RKO (cell line): ENCODE measurements at regions not wholly inside any gene's neighbourhood (a gene's known extent, or its start where the extent isn't known, plus 50 kb on each side); places are given as distances from the start of the nearest gene placed in this dataset.

Experiments used
- DNase-seq: peaks from one replicate; pipeline ENCODE4 v3.0.0-alpha.2; 2016; ENCODE audit warnings: low spot score

DNA sequence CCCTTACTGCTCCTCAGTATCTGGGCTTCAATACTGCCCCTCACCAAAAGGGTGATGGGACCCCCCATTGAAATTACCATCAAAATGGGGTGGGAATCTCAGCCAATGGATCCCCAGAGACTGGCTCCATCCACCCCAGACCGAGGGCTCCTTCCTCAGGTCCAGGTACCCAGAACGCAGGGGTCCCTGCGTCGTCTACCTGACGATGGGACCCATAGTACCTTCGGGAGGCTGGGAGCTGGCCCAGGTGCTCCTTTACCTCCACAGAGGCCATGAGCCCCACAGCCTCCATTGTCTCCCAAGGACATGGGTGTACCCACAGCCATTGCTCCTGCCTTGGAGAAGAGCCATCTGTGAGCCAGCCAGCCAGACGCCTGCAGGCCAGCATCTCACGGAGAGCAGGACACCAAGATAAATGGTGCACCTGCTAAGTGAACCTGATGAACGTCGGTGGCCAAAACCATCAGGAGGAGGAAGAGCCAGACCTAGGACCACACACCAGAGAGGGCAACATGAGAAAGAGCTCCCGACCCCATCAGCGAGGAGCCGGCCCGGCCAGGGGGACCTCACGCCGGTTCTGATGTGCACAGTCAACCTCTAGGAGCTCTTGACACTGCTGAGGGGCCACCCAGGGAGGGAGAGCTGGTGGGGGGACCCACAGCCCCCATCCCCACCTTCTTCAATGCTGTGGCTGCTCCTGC lies 156.8 kb upstream of the SOX1 start:
- DNase-seq, result no peak

DNA sequence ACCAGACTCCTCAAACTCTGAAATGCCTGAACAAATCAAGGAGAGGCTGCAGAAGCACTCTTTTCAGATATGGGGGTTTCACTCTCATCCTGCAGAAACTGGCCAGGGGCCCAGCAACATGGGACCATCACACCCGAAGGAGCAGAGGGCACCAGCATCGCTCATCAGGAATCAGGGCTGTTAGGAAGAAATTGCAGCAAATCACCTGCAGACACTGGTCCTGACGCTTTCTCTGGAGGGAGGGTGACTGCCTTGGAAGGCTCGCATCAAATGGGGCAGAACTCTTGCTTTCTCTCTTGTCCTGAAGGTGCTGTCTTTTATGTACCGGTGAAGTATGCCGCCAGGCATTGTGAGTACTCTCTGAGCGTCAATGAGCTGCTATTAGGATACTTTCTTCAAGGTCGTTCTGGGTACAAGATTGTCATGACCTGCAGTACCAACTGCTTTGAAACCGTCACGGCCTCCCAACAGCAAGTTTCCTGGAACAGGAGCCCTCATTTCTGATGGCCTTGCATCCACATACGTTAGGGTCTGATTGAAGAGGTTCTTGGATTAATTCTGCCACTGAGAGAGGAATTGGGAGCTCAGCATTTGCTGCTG lies 155.7 kb upstream of the SOX1 start:
- no peak for DNase-seq

DNA sequence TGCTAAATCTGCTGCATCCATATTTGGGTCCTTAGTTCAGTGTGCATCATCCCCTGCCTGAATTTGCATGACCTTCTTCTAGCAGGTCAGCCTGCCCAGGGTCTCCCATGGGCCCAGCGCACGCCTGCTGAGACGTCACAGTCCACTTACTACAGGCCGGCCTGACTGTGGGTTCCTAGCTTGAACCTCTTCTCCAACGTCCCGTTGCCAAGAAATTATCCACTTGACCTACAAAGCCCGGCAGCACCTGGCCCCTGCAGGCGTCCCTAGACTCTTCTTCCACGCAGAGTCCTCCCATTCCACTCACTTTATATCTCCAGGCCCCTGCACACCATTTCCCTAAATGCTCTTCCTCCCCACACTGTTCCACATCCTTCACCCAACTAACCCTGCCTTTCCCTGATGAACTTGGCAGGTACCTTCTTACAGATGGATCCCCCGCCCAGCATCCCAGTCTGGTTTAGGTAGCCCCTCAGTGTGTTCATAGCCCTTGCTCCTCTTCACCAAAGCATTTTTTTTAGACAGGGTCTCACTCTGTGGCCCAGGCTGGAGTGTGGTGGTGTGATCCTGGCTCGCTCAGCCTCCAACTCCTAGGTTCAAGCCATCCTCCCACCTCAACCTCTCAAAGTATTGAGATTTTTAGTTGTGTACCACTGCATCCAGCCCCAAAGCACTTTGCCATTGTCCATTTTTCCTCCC lies 155.0 kb upstream of the SOX1 start:
- no peak for DNase-seq

DNA sequence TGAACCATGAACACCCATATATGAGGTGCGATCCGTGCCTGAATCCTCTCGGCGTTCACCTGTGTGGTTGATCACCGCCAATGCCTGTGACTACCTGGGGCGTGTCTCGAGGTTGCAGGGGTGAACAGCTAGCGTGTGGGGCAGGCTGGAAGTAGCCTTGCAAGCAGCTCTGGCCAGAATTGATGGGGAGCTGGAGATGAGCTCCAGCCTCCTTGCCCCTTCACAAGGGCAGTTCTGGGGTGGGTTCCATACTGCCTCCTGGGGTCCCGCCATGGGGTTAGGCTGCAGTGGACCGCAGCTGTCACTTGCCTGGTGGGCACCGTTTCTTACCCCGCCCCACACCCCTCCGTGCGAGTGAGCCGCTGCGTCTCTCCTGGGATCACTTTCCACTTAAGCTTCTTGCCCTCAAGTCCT lies 154.5 kb upstream of the SOX1 start:
- no peak for DNase-seq

DNA sequence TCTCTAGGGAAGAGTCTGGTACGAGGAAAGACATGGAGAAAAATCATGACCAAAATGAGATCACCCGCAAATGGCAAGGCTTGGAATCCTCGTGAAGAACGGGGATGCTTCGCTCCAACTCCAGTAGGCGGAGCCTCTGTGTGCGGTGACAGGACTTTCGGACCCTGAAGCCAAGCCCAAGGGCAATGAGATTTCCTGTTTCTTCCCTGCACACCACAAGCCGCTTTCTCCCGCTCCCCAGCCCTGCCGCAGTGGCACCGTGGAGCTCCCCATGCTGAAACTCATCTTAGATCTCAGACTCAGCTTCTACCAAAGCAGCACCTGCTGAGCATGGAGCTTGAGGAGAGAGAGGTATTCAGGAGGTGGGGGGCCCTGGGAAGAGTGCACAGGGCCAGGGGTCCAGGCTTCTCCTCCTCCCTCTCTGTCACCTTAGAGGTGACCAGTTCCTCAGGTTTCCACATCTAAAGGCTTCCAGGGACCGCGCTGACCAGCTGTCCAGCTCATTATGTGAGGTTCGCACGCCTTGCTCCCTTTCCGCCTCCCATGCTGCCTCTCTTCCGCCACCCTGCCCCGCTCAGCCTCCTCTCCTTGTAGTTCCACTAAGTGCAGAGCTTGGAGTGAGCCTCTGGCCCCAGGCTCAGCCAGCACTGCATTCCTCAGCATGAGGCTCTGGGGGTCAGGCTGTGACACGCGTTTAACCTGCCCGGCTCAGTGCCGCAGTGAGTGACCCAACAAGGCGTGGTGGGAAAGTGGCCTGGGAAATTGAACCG lies 153.8 kb upstream of the SOX1 start:
- no peak for DNase-seq

DNA sequence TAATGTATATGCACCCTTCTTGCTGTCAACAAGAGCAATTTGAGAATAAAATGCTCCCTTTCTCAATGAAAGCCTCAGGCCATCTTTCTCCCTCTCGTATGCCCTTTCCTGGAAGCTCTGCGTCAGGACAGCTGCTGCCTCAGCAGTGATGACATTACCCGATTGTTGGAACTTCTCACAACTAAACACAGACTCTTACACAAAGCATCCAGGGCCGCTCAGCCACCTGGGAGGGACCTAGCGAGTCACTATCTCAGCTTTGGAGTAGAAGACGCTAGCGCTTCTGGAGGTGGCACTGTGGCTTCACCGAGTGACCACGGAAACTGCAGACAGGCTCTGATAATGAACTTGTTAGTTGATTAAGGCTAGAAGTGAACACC lies 153.2 kb upstream of the SOX1 start:
- no peak for DNase-seq

DNA sequence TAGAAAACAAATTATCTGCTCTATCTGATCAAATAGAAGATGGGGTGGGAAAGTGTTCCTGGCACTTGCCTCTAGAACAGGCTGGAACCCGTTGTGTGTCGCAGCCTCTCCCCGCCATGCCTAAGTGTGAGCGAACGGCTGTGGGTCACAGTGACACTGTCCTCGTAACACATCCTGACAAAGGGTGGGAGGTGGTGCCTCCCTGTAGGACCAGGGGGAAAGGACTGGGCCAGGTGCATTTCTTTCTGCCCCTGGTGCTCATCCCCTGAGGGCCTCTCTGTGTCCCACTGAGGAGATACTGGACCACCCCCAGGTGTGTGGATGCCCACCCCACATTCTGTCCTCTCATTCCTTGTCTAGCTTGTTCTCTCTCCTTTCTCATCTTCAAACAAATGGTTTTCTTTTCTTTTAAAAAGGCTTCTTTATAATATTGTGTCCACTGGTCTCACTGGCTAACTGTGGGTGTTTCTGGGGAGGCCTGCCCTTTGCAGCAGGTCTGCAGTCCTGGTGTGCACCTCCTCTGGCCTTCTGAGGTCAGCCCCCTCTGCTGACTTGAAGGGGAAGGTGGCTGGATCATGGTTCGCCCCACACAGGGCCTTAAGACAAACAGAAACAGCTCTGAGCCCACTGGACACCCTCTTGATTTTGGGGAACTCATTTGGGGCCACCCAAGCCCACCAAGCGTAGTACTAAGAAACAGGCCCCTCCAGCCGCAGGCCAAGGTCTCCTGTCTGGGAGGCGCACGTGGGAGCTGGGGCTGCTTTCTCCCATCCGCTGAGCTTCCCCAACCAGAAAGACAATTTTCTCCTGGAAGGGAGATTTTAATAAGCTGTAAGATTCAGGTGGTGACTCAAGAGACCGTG lies 152.5 kb upstream of the SOX1 start:
- DNase-seq, result no peak

DNA sequence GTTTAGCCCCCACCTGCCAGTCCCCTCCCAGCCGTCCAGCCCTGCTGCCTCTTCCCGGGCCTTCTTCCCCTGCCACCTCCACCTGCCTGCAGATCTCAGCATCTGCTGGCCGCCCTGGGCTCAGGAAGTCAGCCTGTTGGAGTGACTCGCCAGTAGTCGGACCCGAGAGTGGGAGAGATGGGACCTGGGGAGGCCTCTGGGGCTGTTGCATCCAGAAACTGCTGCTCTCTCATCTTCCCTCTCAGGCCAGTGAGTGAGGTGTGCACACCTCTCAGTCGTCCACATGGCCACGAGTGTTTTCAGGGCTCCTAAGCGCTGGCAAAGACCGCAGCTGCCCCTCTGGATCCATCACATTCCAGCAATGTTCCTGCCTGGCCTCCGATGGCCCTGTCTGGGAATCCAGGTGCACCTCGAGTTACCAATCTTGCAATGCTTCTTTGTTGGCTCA lies 151.8 kb upstream of the SOX1 start:
- DNase-seq, result no peak

DNA sequence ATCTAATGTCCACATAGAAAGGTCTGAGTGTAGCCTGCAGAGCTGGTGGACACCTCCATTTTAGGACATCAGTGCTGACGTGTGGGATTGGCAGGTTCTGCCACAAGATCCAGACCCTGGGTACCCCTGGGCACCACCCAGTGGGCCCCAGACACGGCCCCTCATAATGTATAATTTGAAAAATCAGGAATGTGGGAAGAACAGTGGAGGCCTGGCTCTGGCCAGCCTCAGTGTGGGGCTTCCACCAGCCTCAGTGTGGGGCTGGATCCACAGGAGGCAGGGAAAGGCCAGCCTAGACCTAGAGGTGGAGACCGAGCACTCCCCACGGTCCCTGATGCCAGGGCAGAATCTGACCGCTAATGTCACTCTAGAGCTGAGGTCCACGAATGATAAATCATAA lies 150.7 kb upstream of the SOX1 start:
- no peak for DNase-seq

DNA sequence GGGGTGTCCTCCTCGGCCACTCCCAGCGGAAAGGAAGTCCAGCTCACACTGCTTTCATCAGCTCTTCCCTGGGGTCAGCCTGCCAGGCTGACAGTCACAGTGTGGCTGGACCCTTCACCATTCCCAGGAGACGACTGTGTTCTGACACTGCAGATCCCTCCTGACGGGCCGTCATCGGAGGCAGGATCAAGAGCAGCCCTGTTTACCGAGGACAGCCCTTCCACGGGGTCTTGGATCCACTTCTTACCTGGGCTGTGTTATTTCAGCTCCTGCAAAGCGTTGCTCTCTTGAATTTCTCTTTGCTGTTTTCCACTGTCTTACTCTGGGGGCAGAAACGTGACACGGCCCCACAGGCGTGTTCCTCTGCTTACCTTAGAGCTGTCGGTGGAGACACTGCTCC lies 149.9 kb upstream of the SOX1 start:
- no peak for DNase-seq

DNA sequence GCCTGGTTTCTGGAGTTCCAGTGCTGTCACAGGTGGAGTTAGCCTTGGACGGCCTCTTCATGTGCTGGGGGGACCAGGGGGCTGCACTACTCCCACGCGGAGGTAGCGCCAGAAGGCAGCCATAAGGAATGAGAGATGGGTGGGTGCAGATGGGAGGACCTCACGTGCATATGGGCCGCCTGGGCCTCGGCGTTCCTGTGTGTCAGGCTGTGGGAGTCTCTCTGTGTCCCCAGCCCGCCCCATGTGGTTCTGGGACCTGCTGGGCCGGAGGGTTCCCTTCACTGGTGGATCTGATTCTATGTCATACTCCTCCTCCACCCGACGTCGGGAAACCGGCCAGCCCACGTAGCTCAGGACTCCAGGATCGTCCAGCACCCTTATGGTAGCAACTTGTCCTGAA lies 149.0 kb upstream of the SOX1 start:
- no peak for DNase-seq

DNA sequence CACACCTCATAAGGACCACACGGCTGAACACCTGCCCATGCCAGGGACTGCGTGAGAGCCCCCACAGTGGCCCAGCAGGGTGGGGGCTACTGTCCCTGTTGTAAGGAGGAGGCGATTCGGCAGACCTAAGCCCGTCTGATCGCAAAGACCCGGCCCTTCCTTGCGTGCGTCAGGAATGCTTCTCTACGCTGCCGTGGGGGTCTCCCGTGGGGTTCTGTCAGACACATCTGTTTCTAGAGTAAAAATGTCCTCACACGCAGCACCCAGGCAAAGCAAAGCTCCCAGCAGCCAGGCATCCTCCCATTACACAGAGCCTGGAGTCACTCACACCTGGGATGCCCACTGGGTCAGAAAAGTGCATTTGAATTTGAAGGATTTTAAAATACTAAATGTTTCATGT lies 147.7 kb upstream of the SOX1 start:
- DNase-seq, result no peak

DNA sequence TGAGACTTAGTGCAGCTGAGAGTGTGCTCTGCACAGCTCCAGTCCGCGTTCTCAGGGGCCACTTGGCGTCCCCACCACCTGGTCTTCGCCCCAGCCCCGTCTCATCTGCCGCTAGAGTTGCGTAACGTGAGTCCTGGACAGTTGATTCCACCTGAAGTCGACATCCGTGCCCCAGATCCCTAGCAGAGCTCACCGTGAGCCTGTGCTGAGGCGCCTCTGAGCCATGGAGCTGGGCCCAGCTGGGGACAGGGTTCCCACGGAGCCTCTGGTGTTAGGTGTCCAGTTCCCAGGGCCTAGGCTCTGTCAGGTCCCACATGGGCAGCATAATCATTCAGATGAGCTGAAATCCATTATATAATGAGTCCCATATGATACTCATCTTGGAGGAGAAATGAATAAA lies 147.1 kb upstream of the SOX1 start:
- no peak for DNase-seq

DNA sequence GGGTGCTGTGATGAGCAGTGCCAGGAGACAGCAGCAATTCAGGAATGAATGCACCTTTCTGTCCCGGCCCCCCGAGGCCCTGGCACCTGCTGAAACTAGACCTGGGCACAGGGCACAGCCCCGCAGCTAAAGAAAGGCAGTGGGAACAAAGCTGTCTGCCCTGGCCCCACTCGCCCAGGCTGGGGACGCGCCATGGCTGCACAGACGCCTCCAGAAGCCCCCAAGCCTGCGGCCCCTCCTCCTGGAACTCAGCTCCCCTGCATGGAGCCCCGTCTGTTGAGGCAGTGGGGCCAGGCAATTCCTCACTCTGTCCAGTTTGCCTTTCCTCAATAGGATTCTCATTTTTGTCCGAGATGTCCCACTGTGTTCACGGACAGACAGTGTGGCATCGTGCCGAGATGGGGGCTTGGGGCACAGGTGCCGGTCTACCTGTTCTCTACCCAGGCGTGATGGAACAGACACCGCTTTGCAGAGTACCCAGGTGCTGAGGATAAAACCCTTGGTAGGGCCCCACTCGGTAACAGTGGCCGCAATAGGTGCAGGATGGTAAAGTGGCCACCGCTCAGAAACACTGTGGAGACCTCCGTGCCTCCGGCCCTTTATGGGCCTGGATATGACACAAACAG lies 146.5 kb upstream of the SOX1 start:
- no peak for DNase-seq

DNA sequence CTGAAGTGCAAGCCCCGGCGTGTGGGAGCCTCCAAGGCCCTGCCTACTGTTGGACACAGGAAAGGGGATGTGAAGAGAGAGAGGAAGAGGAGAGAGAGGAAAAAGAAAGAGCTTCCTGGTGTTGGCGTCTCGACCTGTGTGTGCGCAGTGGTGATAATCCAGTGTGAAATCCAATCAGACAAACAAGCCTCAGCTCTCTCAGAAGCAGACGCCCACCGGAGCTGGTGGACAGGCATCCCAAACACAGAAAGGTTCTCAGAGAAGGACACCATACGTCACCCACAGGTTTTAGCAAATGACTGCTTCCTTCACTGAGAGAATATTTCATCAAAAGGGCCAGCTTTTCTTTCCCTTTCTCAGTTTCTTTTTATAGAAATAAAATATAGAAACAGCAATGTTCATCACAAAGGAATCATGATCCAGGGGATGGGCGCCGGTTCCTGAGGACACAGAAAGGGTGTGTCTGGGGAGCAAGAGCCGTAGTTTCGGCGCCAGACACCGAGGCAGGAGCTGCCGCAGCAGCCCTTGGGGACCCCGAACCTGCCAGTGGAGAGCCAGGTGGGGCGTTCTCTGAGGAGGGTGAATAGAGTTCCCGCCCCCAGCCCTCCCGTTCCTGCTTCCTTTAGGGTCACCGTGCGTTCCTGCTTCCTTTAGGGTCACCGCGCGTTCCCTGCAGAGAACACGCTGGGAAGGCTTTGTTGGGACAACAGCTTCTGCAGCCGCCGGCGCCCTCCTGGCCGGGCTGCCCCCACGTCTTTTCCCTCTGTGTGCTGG lies 145.8 kb upstream of the SOX1 start:
- no peak for DNase-seq

DNA sequence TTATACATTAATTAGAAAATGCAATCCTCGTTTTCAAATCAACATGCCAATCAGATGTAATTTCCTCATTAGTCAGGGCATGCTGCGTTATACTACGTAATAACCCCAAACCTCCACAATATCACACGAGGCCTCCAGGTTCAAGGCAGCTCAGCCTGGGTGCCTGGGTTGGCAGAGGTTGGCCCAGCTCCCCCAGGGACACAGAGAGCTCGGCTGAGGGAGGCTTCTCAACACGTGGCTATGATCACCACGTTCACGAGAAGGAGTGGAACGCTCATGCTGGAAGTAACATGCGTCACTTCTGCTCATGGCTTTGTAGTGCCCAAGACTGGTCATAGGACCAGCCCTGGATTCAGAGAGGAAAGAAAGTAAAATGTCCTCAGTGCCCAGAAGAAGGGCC lies 144.9 kb upstream of the SOX1 start:
- DNase-seq, result no peak

DNA sequence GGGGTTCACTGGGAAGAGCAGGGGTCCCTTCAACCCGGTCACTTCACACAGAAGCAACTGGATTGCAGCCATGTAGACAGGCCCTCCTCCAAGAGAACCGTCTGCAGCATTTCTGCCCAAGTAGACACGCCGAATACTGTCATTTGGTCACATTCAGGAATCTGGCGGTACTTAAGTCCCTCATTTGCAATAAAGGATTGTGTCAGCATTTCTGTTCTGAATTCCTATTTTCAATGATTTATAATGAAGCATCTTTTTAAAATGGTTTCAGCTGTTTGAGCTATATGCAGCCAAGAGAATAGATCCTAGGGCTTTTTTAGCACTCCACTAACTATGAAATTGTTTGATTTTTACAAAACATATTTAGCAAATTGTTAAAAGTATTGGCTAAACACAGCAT lies 143.5 kb upstream of the SOX1 start:
- DNase-seq, result no peak

DNA sequence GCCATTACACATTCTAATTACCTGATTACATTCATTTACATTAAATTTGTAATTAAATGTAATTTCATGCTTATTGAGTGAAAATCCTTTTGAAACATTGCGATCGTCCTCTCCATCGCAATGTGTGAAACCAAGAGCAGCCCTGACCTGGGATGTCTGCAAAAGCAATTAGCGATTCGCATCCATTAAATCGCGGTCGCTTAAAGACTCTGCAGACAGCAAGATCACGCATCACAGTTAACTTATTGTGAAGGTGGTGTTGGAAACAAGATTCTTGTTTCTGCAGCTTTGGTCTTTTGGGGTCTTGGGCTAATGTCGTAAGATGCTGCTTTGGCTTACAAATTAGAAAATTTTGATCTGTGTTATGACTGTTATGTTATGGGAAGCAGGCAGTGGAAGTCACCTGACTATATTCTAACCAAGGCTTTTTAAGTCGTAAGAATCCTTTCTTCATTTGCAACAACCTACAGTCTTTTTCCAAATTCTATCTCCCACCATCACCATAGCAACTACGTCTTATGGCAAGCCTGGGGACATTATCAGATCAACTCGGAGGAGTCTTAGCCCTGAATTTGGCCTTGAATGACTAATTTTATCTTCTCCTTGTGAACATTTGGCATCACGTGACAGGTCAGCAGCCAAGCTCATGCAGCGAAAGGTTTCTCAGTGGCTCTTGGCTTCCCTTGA lies 142.8 kb upstream of the SOX1 start:
- no peak for DNase-seq

DNA sequence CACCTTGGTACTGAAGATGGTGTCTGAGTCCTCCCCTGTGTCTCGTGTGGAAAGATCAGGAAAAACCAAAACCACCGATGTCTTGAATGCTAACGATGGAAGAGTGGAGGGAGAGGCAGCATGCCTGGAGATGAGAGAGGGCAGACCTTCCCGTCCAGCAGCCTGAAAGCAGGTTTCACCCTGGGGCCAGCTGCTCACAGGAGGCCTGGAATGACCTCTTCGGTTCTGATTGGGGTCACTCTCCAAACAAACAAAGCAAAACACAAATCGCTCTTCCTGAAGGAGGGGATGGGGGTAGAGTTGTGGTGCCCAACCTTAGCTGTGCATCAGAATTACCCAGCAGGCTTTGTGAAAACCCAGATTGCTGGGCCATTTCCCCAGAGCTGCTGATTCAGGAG lies 142.3 kb upstream of the SOX1 start:
- no peak for DNase-seq
